ENCODE measurements at regions not wholly inside any gene's neighbourhood (a gene's known extent, or its start where the extent isn't known, plus 50 kb on each side); places are given as distances from the start of the nearest gene placed in this dataset.

DNA sequence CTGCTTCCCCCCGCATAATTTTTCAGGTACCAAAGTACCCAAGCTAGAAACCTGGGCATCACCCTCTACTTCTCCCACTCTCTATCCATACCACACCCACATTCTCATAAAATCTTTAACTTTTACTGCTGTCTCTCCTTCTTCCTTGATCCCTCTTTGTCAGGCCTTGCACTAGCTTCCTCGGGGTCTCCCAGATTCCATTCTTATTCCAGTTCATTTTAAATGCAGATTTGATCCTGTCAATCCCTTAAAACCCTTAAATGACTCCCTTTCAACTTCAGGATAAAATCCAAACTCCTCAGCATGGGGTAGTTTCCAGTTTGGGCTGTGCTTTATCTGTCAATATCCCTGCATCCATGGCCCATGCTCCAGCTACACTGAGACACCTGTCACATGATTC is 343.5 kb downstream of the PBX1 start:
- TF ChIP-seq EP300 (IDR thresholded peaks at IDR 0.05) = no peak
- TF ChIP-seq, protein P1, sequence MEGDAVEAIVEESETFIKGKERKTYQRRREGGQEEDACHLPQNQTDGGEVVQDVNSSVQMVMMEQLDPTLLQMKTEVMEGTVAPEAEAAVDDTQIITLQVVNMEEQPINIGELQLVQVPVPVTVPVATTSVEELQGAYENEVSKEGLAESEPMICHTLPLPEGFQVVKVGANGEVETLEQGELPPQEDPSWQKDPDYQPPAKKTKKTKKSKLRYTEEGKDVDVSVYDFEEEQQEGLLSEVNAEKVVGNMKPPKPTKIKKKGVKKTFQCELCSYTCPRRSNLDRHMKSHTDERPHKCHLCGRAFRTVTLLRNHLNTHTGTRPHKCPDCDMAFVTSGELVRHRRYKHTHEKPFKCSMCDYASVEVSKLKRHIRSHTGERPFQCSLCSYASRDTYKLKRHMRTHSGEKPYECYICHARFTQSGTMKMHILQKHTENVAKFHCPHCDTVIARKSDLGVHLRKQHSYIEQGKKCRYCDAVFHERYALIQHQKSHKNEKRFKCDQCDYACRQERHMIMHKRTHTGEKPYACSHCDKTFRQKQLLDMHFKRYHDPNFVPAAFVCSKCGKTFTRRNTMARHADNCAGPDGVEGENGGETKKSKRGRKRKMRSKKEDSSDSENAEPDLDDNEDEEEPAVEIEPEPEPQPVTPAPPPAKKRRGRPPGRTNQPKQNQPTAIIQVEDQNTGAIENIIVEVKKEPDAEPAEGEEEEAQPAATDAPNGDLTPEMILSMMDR (IDR thresholded peaks at IDR 0.05) = no peak

Data from esophagus muscularis mucosa (tissue), 3 donors.